Aorta (tissue), 5 donors: ENCODE measurements at regions not wholly inside any gene's neighbourhood (a gene's known extent, or its start where the extent isn't known, plus 50 kb on each side); places are given as distances from the start of the nearest gene placed in this dataset.

Experiments
- ATAC-seq: fragments of 200-7000 bp; cut with Tn5 transposase; one replicate; pipeline ENCODE4 v1.9.1; 2022; ENCODE audit warnings: moderate library complexity; ENCODE audit not compliant: low FRiP score
- DNase-seq, 2 donors: peaks; one replicate each; pipeline ENCODE4 v3.0.0-alpha.2; 2020
- H3K27ac ChIP-seq, 2 donors: one replicate each; pipeline ENCODE4 v1.5.1; 2013; ENCODE audit warnings: low read length in 2 of 2, mild to moderate bottlenecking in 2 of 2, moderate library complexity in 2 of 2, control low read depth in 1 of 2, inconsistent platforms in 1 of 2, low read depth in 1 of 2
- H3K27me3 ChIP-seq, 2 donors: one replicate each; pipeline ENCODE4 v1.6.1; 2013; ENCODE audit warnings: control low read depth in 1 of 2, low read length in 1 of 2, mild to moderate bottlenecking in 1 of 2, moderate library complexity in 1 of 2; ENCODE audit not compliant: insufficient read depth in 2 of 2, control insufficient read depth in 1 of 2
- H3K36me3 ChIP-seq, 2 donors: one replicate each; pipeline ENCODE4 v1.6.1; 2013; ENCODE audit warnings: control low read depth in 1 of 2, low read length in 1 of 2, mild to moderate bottlenecking in 1 of 2; ENCODE audit not compliant: insufficient read depth in 2 of 2, control insufficient read depth in 1 of 2
- H3K4me1 ChIP-seq, 2 donors: one replicate each; pipeline ENCODE4 v1.6.1; 2013; ENCODE audit warnings: low read length in 2 of 2, control low read depth in 1 of 2, mild to moderate bottlenecking in 1 of 2, moderate library complexity in 1 of 2; ENCODE audit not compliant: insufficient read depth in 2 of 2, control insufficient read depth in 1 of 2
- H3K4me3 ChIP-seq, 2 donors: one replicate each; pipeline ENCODE4 v1.5.1; 2013; ENCODE audit warnings: low read length in 2 of 2, control low read depth in 1 of 2, mild to moderate bottlenecking in 1 of 2
- H3K9me3 ChIP-seq: one replicate; pipeline ENCODE4 v1.6.1; 2013; ENCODE audit warnings: mild to moderate bottlenecking, low read length; ENCODE audit not compliant: control insufficient read depth
- WGBS, 2 donors: extraction: QIAGEN DNeasy Blood & Tissue Kit; methylation state at CpG; one replicate each; pipeline ENCODE4 v1.1.7; 2013; 5-methylcytosine and 5-hydroxymethylcytosine counted together
- intact Hi-C, 2 donors: fragments of 100-400 bp; cut with DNase I; formaldehyde crosslinking; loops; one replicate each; pipeline versions ENCODE4 v1.14.2 to v1.15.0; 2022
- donor health status: healthy with polysubstance abuse.
- donor health status: Bipolar disorder and iron deficiency.
- donor health status: DM: no; HTN: no; CAD: no.
- donor health status: DM: no; HTN: no; CAD: no.
- donor health status: DM: yes; HTN: yes; CAD: no.

DNA sequence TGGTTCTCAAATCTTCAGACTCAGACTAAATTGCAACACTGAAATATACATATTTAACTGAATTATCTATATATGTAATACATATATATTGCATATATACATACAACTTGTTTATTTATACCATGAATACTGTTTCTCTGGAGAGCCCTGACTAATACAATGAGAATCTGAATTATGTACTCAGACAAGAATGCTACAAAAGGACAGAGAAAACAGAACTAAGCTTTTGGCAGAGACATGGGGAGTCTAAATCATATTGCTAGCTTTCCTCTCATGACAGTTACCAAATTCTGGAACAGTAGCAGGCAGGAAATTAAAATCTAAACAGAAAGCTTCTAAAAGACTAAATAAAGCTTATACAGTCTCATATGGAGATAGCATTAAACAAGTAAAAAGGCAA is 142.4 kb upstream of the KCNMB2 start:
- Histone ChIP-seq H3K4me3 (no peak overlapping the region), H3K36me3 (no peaks in the 10 kb centered on the region), H3K9me3 (no peaks in the 10 kb centered on the region), H3K27ac (peak overlapping the region in 1 of 2 donors; percentile 64), H3K4me1 (no peaks in the 10 kb centered on the region), H3K27me3 (no peaks in the 10 kb centered on the region)
- ATAC-seq (peak; percentile 50), DNase-seq (no peak)
- intact Hi-C loops, result no loop called here

- no peak overlapping the region for H3K4me3 ChIP-seq
- no peaks in the 10 kb centered on the region for H3K27me3 ChIP-seq
- 92 to 96% methylated on average over 2 of the region's 2 CpGs for WGBS, 2 donors
- no peaks in the 10 kb centered on the region for H3K9me3 ChIP-seq
- ATAC-seq, result no peak
- H3K27ac ChIP-seq, result no peak overlapping the region
- H3K36me3 ChIP-seq, result no peaks in the 10 kb centered on the region
- intact Hi-C loops, result no loop called here
- H3K4me1 ChIP-seq, result no peaks in the 10 kb centered on the region
- no peak for DNase-seq
Measured at GRCh38 chr3:178396318-178396717, 139.9 kb upstream of the KCNMB2 start.

DNA sequence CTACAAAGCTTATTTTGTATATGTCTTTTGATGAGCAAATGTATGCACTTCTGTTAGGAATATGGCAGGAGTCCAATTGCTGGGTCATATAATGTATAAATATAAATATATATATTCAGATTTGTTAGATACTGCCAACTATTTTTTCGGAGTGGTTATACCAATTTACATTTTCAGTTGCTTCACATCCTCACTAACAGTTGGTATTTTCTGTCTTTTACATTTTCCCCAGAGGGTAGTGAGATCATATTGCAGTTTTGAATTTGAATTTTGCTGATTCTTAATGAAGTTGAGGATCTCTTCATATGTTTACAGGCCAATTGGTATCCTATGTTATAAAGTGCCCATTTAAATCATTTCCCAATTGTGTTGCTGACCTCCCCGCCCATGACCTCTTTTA is 139.0 kb upstream of the KCNMB2 start:
- WGBS, 2 donors, result 95 to 97% methylated on average over 2 of the region's 2 CpGs
- Histone ChIP-seq H3K4me1 (no peaks in the 10 kb centered on the region), H3K9me3 (no peaks in the 10 kb centered on the region), H3K27me3 (no peaks in the 10 kb centered on the region), H3K4me3 (no peak overlapping the region), H3K36me3 (no peaks in the 10 kb centered on the region), H3K27ac (no peak overlapping the region)
- intact Hi-C loops, result no loop called here
- ATAC-seq, result no peak
- no peak for DNase-seq

GRCh38 chr3:178397836-178398235 is 138.4 kb upstream of the KCNMB2 start:
- no peak for ATAC-seq
- 89 to 94% methylated on average over 1 of the region's 1 CpG for WGBS, 2 donors
- H3K9me3 ChIP-seq, result no peaks in the 10 kb centered on the region
- H3K27me3 ChIP-seq, result no peaks in the 10 kb centered on the region
- DNase-seq, result no peak
- H3K4me3 ChIP-seq, result no peak overlapping the region
- H3K27ac ChIP-seq, result no peak overlapping the region
- no peaks in the 10 kb centered on the region for H3K36me3 ChIP-seq
- no peaks in the 10 kb centered on the region for H3K4me1 ChIP-seq
- intact Hi-C loops, result no loop called here

- Histone ChIP-seq H3K27ac (no peak overlapping the region), H3K9me3 (no peaks in the 10 kb centered on the region), H3K27me3 (no peaks in the 10 kb centered on the region), H3K4me3 (no peak overlapping the region), H3K36me3 (no peaks in the 10 kb centered on the region), H3K4me1 (no peaks in the 10 kb centered on the region)
- intact Hi-C loops, result no loop called here
- no peak for DNase-seq
- WGBS, 2 donors, result 34 to 35% methylated on average over 2 of the region's 2 CpGs
- ATAC-seq, result no peak
Measured at GRCh38 chr3:178404961-178405360, 131.3 kb upstream of the KCNMB2 start.

DNA sequence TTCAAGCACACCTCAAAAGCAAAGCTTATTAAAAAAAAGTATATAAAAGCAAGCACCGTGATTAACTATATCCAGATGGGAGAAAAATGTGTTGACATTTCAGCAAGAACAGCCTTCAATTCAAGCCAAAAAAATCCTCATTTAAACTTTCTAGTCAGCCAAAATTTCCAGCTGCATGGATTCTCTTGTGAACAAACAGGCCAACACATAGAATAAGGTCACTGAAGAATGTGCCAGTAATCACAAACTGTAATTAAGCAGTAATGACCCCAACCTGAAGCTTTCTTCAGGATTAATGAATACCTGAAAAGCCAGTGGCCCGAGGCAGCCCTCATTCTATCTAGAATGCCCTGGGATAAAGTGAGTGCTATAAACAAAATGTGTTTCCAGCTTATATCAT is 130.7 kb upstream of the KCNMB2 start:
- ATAC-seq, result no peak
- H3K4me3 ChIP-seq, result no peak overlapping the region

DNA sequence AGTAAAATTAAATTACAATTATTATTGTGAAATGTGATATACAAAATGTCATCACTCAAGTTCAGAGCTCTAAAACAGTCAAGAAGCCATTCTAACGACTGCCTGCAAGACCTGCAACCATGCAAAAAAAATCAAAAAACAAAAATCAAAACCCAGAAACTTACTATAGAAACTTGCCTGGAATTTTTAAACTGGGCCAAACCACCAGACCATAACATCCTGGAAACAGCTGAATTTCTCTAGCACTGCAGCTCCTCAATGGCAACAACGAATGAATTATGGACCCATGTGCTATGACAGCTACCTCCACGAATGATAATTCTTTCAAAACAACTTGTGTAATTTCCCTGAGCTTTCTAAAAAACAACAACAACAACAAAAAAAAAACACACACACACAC is 130.0 kb upstream of the KCNMB2 start:
- no peaks in the 10 kb centered on the region for H3K27me3 ChIP-seq
- DNase-seq (no peak), ATAC-seq (no peak)
- H3K27ac ChIP-seq, result no peak overlapping the region
- H3K9me3 ChIP-seq, result no peaks in the 10 kb centered on the region
- 50 to 55% methylated on average over 3 of the region's 3 CpGs for whole genome bisulfite sequencing, 2 donors
- no peaks in the 10 kb centered on the region for H3K4me1 ChIP-seq
- no peak overlapping the region for H3K4me3 ChIP-seq
- intact Hi-C loops, result no loop called here
- no peaks in the 10 kb centered on the region for H3K36me3 ChIP-seq

More for the DNA sequence above, 130.7 kb upstream of the KCNMB2 start:
- H3K4me1 ChIP-seq, result no peaks in the 10 kb centered on the region
- DNase-seq, result no peak
- H3K27ac ChIP-seq, result no peak overlapping the region
- intact Hi-C loops, result no loop called here
- no peaks in the 10 kb centered on the region for H3K27me3 ChIP-seq
- no peaks in the 10 kb centered on the region for H3K9me3 ChIP-seq
- WGBS, 2 donors, result 20 to 24% methylated on average over 2 of the region's 2 CpGs
- no peaks in the 10 kb centered on the region for H3K36me3 ChIP-seq

DNA sequence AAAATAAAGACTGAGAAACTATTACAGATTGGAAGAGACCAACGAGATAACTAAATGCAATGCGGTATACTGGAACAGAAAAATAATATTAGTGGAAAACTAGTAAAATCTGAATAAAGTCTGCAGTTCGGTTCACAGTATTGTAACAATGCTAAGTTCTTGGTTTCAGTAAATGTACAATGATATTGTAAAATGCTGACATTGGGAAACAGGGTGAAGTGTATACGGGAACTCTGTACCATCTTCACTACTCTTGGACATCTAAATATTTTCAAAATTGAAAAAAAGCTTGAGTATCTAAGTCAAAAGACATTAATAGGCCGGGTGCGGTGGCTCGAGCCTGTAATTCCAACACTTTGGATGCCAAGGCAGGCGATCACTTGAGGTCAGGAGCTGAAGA is 120.9 kb upstream of the KCNMB2 start:
- Histone ChIP-seq H3K4me3 (no peak overlapping the region), H3K9me3 (no peaks in the 10 kb centered on the region), H3K27ac (no peak overlapping the region), H3K4me1 (no peaks in the 10 kb centered on the region), H3K36me3 (no peaks in the 10 kb centered on the region), H3K27me3 (no peaks in the 10 kb centered on the region)
- intact Hi-C loops, result no loop called here
- ATAC-seq (no peak), DNase-seq (no peak)
- 92 to 93% methylated on average over 8 of the region's 8 CpGs for WGBS, 2 donors

DNA sequence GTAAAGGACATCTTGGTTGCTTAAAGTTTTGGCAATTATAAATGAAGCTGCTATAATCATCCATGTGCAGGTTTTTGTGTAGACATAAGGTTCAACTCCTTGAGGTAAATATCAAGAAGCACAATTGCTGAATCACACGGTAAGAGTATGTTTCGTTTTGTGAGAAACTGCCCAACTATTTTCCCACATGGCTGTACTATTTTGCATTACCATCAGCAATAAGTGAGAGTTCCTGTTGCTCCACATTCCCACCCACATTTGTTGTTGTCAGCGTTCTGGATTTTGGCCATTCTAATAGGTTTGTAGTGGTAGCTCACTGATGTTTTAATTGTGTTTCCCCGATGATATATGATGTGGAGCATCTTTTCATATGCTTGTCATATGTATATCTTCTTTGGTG is 118.5 kb upstream of the KCNMB2 start:
- Histone ChIP-seq H3K27ac (no peak overlapping the region), H3K4me3 (no peak overlapping the region), H3K27me3 (no peaks in the 10 kb centered on the region), H3K9me3 (no peaks in the 10 kb centered on the region), H3K36me3 (no peaks in the 10 kb centered on the region), H3K4me1 (no peaks in the 10 kb centered on the region)
- WGBS, 2 donors, result 87 to 91% methylated on average over 4 of the region's 4 CpGs
- DNase-seq (no peak), ATAC-seq (no peak)
- intact Hi-C loops, result no loop called here
